EH (cell line): ENCODE measurements at regions not wholly inside any gene's neighbourhood (a gene's known extent, or its start where the extent isn't known, plus 50 kb on each side); places are given as distances from the start of the nearest gene placed in this dataset.
"Not testable (repeated sequence)": the region's sequence is repeated elsewhere in the genome, so short reads cannot be mapped to it uniquely, and the experiment has no call there.

ENCODE experiments used
- DNase-seq: peaks from one replicate; pipeline ENCODE4 v3.0.0-alpha.2; 2015; ENCODE audit warnings: low read depth

DNA sequence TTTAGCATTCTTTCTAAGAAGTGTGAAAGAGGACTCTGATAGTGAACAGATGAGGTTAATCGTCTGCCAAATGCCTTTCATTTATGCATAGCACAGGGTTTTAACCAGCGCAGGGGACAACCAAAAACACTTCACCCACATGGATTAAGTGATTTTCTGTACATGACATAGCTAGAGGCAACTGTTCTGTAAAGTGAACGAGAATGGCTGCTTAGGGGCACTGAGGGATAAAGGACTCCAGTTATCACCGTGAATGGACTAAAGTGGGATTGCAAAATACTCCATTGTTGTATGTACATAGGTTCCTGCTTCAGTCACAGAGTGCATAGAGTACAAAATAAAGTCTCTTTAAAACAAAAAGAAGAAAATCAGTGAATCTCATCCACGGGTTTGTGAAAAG, 456.8 kb downstream of the DMAC1 start:
- no peak for DNase-seq

DNA sequence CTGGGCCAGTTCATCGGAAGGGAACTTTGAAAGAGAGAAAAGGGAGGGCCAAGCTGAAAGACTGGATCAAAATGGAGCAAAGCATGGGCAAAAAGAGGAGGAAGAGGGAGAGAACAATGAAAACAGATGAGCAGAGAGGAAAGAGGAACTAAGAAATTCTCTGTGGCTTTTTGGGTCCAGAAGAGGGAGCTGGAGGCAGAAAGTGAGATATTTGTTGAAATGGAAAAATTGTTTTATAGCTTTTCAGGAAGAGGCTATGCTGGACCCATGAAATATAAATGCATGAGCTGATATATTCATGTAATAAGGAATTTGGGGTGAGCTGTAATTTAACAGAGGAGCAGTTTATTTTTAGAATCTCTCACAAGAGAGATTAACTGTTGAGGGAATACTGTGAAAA, 457.3 kb downstream of the DMAC1 start:
- no peak for DNase-seq

DNA sequence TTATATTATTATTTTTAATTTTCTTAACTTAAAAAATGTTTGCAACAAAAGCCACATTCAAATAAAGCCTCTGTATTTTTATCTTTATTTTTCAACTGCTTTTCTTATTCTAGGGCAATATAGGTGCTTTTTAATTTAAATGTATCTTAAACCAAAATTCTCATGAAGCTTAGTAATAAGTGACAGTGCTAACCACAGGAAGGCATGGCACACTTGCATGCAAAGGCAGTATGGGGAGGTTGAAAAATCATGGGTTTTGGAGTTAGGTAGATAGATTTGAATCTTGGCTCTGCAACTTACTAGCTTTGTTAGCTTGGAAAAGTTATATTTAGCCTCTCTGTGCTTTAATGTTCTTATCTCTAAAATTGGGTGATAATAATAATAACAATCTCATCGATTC, 458.0 kb downstream of the DMAC1 start:
- no peak for DNase-seq

DNA sequence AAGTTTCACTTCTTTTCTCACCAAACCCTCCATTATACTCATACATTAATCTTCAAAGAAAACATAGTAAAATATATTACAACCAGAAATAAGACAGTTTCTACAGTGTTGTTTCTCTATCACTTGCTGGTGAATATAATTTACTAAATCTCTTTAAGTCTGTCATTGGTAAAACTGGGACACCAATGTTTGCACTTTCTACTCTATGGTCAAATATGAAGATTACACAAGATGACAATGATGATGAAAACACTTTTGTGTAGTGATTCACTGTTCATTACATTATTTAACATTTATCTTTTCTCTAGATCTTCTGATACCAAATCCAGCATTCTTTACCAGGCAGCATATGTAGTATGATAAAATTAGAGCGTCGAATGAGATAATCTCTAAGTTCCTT, 459.1 kb downstream of the DMAC1 start:
- no peak for DNase-seq

- DNase-seq = no peak
Measured at GRCh38 chr9:7338586-7339281, 460.8 kb downstream of the DMAC1 start.

GRCh38 chr9:7336356-7337065, 463.1 kb downstream of the DMAC1 start:
- DNase-seq = no peak

- DNase-seq = no peak
Measured at GRCh38 chr9:7333719-7334118, 465.9 kb downstream of the DMAC1 start.

DNA sequence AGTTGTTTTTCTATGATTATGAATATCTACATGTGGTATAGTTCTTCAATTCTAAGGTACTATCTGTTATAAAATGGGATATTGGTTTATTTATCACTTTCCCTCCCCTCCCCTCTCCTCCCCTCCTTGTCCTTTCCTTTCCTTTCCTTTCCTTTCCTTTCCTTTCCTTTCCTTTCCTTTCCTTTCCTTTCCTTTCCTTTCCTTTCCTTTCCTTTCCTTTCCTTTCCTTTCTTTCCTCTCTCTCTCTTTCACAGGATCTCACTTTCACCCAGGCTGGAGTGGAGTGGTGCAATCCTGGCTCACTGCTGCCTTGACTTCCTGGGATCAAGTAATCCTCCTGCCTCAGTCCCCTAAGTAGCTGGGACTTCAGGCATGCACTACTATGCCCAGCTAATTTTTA, 466.8 kb downstream of the DMAC1 start:
- DNase-seq = no peak

- no peak for DNase-seq
Measured at GRCh38 chr9:7328453-7328852, 471.1 kb downstream of the DMAC1 start.

DNA sequence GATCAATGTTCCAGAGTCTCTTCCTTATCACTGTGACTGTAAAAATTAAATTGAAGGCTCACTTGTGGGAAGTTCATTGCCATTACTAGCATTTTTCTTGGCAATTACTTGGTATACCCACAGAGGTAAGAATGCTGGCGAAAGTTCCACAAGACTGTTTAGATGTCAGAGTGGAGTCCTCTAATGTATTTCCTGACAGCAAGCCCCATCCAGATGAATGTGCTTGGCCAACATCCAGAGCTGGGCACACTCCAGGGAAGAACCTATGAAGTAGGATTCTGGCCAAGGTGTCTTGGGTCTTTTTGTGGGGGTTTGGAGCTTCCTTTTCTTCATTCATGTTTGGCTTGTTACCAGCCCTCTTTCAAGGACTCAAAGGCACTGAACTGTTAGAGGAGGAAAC, 473.6 kb downstream of the DMAC1 start:
- peak; percentile 15 for DNase-seq

- peak; percentile 73 for DNase-seq
Measured at GRCh38 chr9:7324152-7324598, 475.4 kb downstream of the DMAC1 start.

- no peak for DNase-seq
Measured at GRCh38 chr9:7320841-7321240, 478.7 kb downstream of the DMAC1 start.

- DNase-seq = peak; percentile 96
Measured at GRCh38 chr9:7320139-7320538, 479.4 kb downstream of the DMAC1 start.

DNA sequence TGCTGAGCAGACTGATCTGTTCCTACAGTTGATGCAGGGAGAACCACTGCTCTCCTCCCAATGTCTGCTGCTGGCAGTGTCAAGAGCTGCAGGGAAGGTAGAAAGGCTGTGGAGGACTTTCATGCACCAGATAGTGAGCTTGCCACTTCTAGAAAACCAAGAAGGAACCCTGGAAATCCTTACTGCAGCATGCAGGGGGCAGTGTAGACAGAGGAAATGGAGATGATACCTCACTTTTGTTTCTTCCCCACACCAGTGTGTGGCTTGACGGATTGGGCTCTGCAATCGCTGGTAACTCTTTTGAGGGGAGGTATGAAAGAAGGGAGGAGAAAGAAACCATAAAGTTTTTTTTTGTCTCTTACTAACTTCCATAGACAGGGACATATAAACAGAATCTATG, 480.7 kb downstream of the DMAC1 start:
- DNase-seq = no peak

DNA sequence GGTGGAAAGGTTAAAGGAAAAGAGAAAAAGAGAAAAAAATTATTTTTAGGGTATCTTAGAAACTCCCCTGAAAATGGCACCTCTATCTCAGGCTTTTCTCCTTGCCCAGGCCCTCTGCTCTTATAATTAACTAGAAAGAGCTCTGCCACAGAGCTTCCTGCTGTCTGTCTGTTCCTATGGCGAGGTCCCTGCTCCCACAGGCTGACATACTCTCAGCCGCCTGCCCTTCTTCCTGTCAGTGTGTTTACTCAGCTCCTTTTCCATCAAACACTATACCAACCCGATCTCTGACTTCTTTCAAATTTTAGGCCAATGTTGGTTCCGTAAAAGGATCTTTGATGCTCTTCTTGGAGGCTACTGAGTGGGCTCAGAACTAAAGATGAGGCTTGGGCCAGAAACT, 482.6 kb downstream of the DMAC1 start:
- DNase-seq = peak; percentile 6

GRCh38 chr9:7316166-7316795, 483.3 kb downstream of the DMAC1 start:
- DNase-seq = peak; percentile 58

GRCh38 chr9:7315746-7316145, 483.8 kb downstream of the DMAC1 start:
- peak; percentile 23 for DNase-seq

DNA sequence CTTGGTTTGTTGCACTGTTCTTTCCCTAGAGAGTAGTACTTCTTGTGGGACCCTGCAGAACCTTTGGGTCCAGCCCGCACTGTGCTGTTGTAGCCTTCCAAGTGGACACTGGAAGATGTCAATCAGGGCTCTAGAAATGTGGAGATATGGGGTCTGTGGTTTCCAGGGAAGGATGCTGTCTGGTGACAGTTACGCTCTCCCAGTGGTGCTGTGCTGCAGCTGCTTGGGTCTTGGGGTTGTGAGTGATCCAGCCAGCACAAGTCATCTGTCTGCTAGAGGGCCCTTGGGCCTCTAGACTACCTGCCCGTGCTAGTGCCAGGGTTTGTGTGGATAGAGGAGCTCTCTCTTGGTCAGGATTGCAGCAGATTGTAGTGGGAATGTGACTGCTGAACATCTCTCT, 484.5 kb downstream of the DMAC1 start:
- no peak for DNase-seq

DNA sequence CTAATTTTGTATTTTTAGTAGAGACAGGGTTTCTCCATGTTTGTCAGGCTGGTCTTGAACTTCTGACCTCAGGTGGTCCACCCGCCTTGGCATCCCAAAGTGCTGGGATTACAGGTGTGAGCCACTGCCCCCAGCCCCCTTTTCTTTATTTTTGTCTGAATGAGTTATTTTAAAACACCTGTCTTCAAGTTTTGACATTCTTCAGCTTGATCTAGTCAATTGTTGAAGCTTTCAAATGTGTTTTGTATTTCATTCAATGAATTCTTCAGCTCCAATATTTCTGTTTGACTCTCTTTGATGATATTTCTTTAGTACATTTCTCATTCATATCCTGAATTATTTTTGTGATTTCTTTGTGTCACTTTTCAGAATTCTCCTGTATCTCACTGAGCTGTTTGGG, 486.2 kb downstream of the DMAC1 start:
- no peak for DNase-seq

DNA sequence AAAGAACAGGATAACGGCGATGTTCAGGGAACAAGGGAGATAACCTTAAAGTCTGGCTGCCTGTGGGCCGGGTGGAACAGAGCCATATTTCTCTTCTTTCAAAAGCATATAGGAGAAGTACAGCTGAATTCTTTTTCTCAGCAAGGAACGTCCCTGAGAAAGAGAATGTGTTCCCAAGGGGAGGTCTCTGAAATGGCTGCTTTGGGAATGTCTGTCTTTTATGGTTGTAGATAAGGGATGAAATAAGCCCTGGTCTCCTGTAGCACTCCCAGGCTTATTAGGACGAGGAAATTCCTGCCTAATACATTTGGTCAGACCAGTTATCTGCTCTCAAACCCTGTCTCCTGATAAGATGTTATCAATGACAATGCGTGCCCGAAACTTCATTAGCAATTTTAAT, 490.5 kb downstream of the DMAC1 start:
- not testable (repeated sequence) for DNase-seq

DNA sequence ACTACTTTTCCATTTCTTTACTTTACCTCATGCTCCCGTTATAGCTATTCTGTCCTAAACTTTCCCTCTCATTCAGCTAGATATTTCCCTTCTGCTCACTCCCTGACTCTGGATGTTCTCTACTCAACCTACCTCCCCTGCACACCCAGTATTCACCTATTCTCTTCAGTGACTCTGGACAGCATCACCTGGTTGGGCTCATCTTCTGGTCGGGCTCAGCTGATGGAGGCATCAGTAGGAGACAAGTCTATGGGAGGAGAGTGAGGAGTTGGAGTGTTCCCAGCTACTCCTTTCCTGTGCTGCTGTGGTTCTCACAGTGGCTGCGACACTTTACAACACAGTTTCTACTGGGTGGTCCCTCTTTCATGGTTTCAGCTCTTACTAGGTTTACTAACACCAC, 493.9 kb downstream of the DMAC1 start:
- DNase-seq = no peak

- no peak for DNase-seq
Measured at GRCh38 chr9:7304627-7304995, 495.0 kb downstream of the DMAC1 start.

GRCh38 chr9:7303907-7304626, 495.5 kb downstream of the DMAC1 start:
- DNase-seq = no peak
